Type B pancreatic cell (in vitro differentiated cells): ENCODE measurements at regions not wholly inside any gene's neighbourhood (a gene's known extent, or its start where the extent isn't known, plus 50 kb on each side); places are given as distances from the start of the nearest gene placed in this dataset.

Experiments used
- DNase-seq: peaks from one replicate; pipeline ENCODE4 v3.0.0; 2021; ENCODE audit warnings: mixed read lengths; ENCODE audit not compliant: unreplicated experiment; ENCODE audit errors: extremely low spot score
- H3K27ac Mint-ChIP-seq: 2 replicates; pipeline ENCODE4 v1.8.0; 2021; ENCODE audit warnings: mild to moderate bottlenecking, mixed read lengths
- H3K27me3 Mint-ChIP-seq: 2 replicates; pipeline ENCODE4 v1.8.0; 2021; ENCODE audit warnings: mixed read lengths
- H3K36me3 Mint-ChIP-seq: 2 replicates; pipeline ENCODE4 v1.8.0; 2021; ENCODE audit warnings: mixed read lengths
- H3K4me1 Mint-ChIP-seq: one replicate; pipeline ENCODE4 v1.8.0; 2021; ENCODE audit warnings: mixed read lengths; ENCODE audit not compliant: unreplicated experiment
- H3K4me3 Mint-ChIP-seq: 2 replicates; pipeline ENCODE4 v1.8.0; 2021; ENCODE audit warnings: mild to moderate bottlenecking, mixed read lengths
- H3K9me3 Mint-ChIP-seq: 2 replicates; pipeline ENCODE4 v1.8.0; 2021; ENCODE audit warnings: mixed read lengths
- TF ChIP-seq, protein P1 (sequence below): fragments of 200-600 bp; sonication (generic); conservative IDR thresholded peaks from 2 replicates; pipeline ENCODE4 v1.5.0; 2021; ENCODE audit warnings: antibody characterized with exemption, mild to moderate bottlenecking

DNA sequence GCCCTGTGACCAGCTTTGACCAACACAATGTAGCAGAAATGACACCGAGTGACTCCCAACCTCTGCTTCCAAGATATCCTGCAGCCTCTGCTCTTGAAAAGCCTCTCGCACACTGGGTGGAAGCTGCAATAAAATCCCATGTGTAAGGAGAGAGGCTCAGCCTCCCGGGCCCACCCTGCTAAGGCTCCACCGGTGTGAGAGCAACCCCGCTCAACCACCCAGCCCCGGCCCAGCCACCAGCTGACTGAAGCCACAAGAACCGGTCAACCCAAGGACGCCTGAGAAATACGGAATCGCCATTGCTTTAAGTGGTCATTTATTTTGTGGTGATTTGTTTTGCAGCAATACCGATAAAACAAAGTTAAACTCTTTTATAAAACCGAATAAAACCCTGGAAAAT is 452.8 kb upstream of the SMIM21 start:
- Mint-ChIP-seq H3K36me3 (no peaks in the 10 kb centered on the region), H3K4me1 (no peaks in the 10 kb centered on the region), H3K27ac (no peak overlapping the region), H3K9me3 (peaks cover 17% of the 10 kb centered on the region), H3K4me3 (no peak overlapping the region), H3K27me3 (no peaks in the 10 kb centered on the region)
- TF ChIP-seq, protein P1, sequence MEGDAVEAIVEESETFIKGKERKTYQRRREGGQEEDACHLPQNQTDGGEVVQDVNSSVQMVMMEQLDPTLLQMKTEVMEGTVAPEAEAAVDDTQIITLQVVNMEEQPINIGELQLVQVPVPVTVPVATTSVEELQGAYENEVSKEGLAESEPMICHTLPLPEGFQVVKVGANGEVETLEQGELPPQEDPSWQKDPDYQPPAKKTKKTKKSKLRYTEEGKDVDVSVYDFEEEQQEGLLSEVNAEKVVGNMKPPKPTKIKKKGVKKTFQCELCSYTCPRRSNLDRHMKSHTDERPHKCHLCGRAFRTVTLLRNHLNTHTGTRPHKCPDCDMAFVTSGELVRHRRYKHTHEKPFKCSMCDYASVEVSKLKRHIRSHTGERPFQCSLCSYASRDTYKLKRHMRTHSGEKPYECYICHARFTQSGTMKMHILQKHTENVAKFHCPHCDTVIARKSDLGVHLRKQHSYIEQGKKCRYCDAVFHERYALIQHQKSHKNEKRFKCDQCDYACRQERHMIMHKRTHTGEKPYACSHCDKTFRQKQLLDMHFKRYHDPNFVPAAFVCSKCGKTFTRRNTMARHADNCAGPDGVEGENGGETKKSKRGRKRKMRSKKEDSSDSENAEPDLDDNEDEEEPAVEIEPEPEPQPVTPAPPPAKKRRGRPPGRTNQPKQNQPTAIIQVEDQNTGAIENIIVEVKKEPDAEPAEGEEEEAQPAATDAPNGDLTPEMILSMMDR = no peak
- DNase-seq = no peak

DNA sequence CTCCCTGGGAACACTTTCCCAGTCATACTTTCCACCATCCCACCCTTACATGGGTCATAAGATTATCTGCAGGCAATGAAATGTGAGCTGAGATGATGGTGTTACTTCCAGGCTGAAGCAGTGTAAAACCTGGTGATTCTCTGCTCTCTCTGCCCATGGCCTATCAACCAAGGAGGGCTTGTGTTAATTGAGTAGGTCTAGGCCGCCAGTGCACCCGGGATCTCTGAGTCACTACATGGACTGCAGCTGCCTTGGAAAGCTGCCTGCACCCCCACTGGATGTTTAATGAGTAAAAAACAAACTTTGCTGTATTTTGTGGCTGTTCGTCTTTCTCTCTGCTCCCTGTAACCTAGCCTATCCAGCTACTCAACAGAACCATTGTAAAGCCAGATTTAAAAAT is 451.7 kb upstream of the SMIM21 start:
- H3K4me1 Mint-ChIP-seq = peaks cover 2% of the 10 kb centered on the region
- H3K4me3 Mint-ChIP-seq = no peak overlapping the region
- H3K27ac Mint-ChIP-seq = no peak overlapping the region
- DNase-seq = no peak
- no peaks in the 10 kb centered on the region for H3K27me3 Mint-ChIP-seq
- TF ChIP-seq, protein P1 = no peak
- peaks cover 17% of the 10 kb centered on the region for H3K9me3 Mint-ChIP-seq
- H3K36me3 Mint-ChIP-seq = no peaks in the 10 kb centered on the region

DNA sequence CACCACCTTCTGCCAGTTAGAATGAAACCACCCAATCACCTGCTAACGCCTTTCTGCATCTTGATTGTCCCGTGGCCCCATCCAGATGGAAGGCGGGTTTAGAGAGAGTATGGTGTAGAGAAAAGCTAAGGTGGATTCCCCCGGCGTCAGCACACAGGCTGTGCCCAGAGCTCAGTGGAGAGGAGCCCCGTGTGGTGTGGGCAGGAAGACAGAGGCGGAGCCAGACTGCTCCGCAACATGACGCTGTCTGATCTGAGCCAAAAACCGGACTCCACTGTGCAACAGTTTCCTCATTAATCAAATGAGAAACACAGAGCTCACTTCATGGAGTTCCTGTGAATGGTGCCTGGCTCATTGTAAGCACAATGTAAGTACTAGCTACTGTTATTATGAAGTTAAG is 448.1 kb upstream of the SMIM21 start:
- Mint-ChIP-seq H3K4me1 (peaks cover 6% of the 10 kb centered on the region), H3K4me3 (no peak overlapping the region), H3K27me3 (peaks cover 3% of the 10 kb centered on the region), H3K36me3 (no peaks in the 10 kb centered on the region), H3K9me3 (peaks cover 12% of the 10 kb centered on the region), H3K27ac (no peak overlapping the region)
- TF ChIP-seq, protein P1 = no peak
- DNase-seq = no peak

DNA sequence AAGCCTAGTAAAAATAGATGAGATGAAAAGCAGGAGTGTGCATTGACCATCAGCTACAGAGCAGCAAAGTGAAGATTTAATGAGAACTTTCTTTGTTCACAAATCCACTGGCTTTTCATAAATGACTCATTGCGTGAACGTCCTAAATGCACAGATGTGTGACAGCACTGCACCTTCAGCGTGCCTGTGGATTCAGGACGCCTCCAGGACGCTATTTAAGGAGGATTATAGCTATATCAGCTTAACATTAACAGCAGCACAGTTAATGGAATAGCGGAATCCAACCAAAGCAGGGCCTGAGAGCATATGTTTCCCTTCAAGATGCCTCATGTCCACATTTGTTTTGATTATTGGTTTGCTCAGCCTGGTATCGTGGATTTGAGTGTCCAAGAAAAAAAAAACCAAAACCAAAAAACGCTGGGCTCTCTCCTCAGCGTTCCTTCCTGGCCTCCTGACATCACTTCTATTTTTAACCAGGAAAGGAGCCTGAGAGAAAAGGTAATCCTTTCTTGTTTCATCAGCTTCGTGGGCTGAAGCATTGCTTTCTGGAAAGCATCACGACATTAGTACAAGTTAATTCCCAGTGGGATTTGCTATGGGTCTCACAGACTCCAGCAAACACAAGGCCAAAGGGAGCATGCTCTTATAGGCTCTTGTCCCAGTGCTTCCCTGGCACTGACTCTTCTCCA is 447.0 kb upstream of the SMIM21 start:
- Mint-ChIP-seq H3K4me1 (peaks cover 7% of the 10 kb centered on the region), H3K4me3 (no peak overlapping the region), H3K27ac (no peak overlapping the region), H3K27me3 (peaks cover 3% of the 10 kb centered on the region), H3K9me3 (peaks cover 12% of the 10 kb centered on the region), H3K36me3 (no peaks in the 10 kb centered on the region)
- no peak for DNase-seq
- TF ChIP-seq, protein P1 = no peak

DNA sequence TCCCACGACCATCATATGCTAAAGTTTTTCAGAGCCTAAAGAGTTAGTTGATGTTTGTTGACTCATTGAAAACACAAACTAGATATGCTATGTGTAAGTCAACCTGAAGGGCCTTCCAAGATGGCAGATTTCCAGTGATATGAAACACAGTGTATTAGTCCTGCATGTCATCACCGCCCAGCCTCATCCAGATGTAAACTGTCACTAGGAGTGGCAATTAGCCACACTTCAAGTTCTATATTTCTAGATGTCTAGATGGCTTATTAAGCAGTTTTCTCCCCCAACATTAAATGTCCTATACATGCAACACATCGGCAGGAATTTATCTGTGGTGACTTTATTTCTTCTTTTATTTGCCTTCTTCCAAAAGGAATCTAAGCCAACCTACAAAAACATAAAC is 444.1 kb upstream of the SMIM21 start:
- Mint-ChIP-seq H3K9me3 (peaks cover 6% of the 10 kb centered on the region), H3K36me3 (no peaks in the 10 kb centered on the region), H3K4me1 (peaks cover 16% of the 10 kb centered on the region), H3K27me3 (peaks cover 3% of the 10 kb centered on the region), H3K4me3 (no peak overlapping the region), H3K27ac (no peak overlapping the region)
- DNase-seq = no peak
- TF ChIP-seq, protein P1 = no peak
